HG03064 (cell line): ENCODE measurements at regions not wholly inside any gene's neighbourhood (a gene's known extent, or its start where the extent isn't known, plus 50 kb on each side); places are given as distances from the start of the nearest gene placed in this dataset.

Source experiments
- ATAC-seq: cut with Tn5 transposase; IDR thresholded peaks from one replicate; pipeline ENCODE4 v1.9.1; 2021; ENCODE audit warnings: low read depth; ENCODE audit not compliant: unreplicated experiment

GRCh38 chr6:145023116-145023726, 712.1 kb downstream of the EPM2A start:
- no peak for ATAC-seq

GRCh38 chr6:145025488-145025887, 709.8 kb downstream of the EPM2A start:
- no peak for ATAC-seq

- ATAC-seq, result no peak
Observed at GRCh38 chr6:145026267-145026679, 709.0 kb downstream of the EPM2A start.

- ATAC-seq, result no peak
Observed at GRCh38 chr6:145028144-145028818, 707.0 kb downstream of the EPM2A start.

- no peak for ATAC-seq
Observed at GRCh38 chr6:145031001-145031400, 704.3 kb downstream of the EPM2A start.

- ATAC-seq, result no peak
Observed at GRCh38 chr6:145031962-145032361, 703.4 kb downstream of the EPM2A start.

GRCh38 chr6:145032562-145033145, 702.7 kb downstream of the EPM2A start:
- no peak for ATAC-seq

- ATAC-seq, result no peak
Observed at GRCh38 chr6:145034664-145035063, 700.7 kb downstream of the EPM2A start.

GRCh38 chr6:145036236-145036635, 699.1 kb downstream of the EPM2A start:
- ATAC-seq, result no peak

- no peak for ATAC-seq
Observed at GRCh38 chr6:145036848-145037567, 698.3 kb downstream of the EPM2A start.

- ATAC-seq, result no peak
Observed at GRCh38 chr6:145042559-145042958, 692.8 kb downstream of the EPM2A start.

- no peak for ATAC-seq
Observed at GRCh38 chr6:145043926-145044500, 691.3 kb downstream of the EPM2A start.

- ATAC-seq, result no peak
Observed at GRCh38 chr6:145044641-145045246, 690.6 kb downstream of the EPM2A start.

GRCh38 chr6:145045582-145045981, 689.7 kb downstream of the EPM2A start:
- ATAC-seq, result no peak

GRCh38 chr6:145047891-145048290, 687.4 kb downstream of the EPM2A start:
- no peak for ATAC-seq

GRCh38 chr6:145051661-145052060, 683.7 kb downstream of the EPM2A start:
- ATAC-seq, result no peak

GRCh38 chr6:145055567-145055966, 679.8 kb downstream of the EPM2A start:
- no peak for ATAC-seq

GRCh38 chr6:145060714-145061113, 674.6 kb downstream of the EPM2A start:
- ATAC-seq, result no peak

GRCh38 chr6:145063091-145063490, 672.2 kb downstream of the EPM2A start:
- ATAC-seq, result no peak

GRCh38 chr6:145067430-145067829, 667.9 kb downstream of the EPM2A start:
- ATAC-seq, result no peak

GRCh38 chr6:145068577-145068976, 666.7 kb downstream of the EPM2A start:
- ATAC-seq, result no peak
